ENCODE measurements at regions not wholly inside any gene's neighbourhood (a gene's known extent, or its start where the extent isn't known, plus 50 kb on each side); places are given as distances from the start of the nearest gene placed in this dataset.

- no peak for DNase-seq (ENCODE audit: low spot score)
- no peak for TF ChIP-seq CTCF (IDR thresholded peaks at IDR 0.05; ENCODE audit: borderline replicate concordance, control extremely low read depth, extremely low read depth, insufficient read depth, missing control alignments)
- in situ Hi-C loops (cut with MboI; ENCODE audit: low sequenced_read_pairs, unreplicated experiment) = no loop called here
Observed at GRCh38 chr6:140285471-140285870, 911.0 kb upstream of the CITED2 start.

GRCh38 chr6:140284871-140285270 lies 910.4 kb upstream of the CITED2 start:
- in situ Hi-C loops (cut with MboI; ENCODE audit: low sequenced_read_pairs, unreplicated experiment) = no loop called here
- DNase-seq (ENCODE audit: low spot score) = no peak
- no peak for TF ChIP-seq CTCF (IDR thresholded peaks at IDR 0.05; ENCODE audit: borderline replicate concordance, control extremely low read depth, extremely low read depth, insufficient read depth, missing control alignments)

- DNase-seq (ENCODE audit: low spot score) = no peak
- in situ Hi-C loops (cut with MboI; ENCODE audit: low sequenced_read_pairs, unreplicated experiment) = no loop called here
- TF ChIP-seq CTCF (IDR thresholded peaks at IDR 0.05; ENCODE audit: borderline replicate concordance, control extremely low read depth, extremely low read depth, insufficient read depth, missing control alignments) = no peak
Observed at GRCh38 chr6:140283197-140283596, 908.7 kb upstream of the CITED2 start.

- no peak for TF ChIP-seq CTCF (IDR thresholded peaks at IDR 0.05; ENCODE audit: borderline replicate concordance, control extremely low read depth, extremely low read depth, insufficient read depth, missing control alignments)
- in situ Hi-C loops (cut with MboI; ENCODE audit: low sequenced_read_pairs, unreplicated experiment) = no loop called here
- no peak for DNase-seq (ENCODE audit: low spot score)
Observed at GRCh38 chr6:140281767-140282166, 907.3 kb upstream of the CITED2 start.

- no peak for TF ChIP-seq CTCF (IDR thresholded peaks at IDR 0.05; ENCODE audit: borderline replicate concordance, control extremely low read depth, extremely low read depth, insufficient read depth, missing control alignments)
- DNase-seq (ENCODE audit: low spot score) = no peak
- in situ Hi-C loops (cut with MboI; ENCODE audit: low sequenced_read_pairs, unreplicated experiment) = no loop called here
Observed at GRCh38 chr6:140281236-140281635, 906.8 kb upstream of the CITED2 start.

- in situ Hi-C loops (cut with MboI; ENCODE audit: low sequenced_read_pairs, unreplicated experiment) = no loop called here
- TF ChIP-seq CTCF (IDR thresholded peaks at IDR 0.05; ENCODE audit: borderline replicate concordance, control extremely low read depth, extremely low read depth, insufficient read depth, missing control alignments) = no peak
- no peak for DNase-seq (ENCODE audit: low spot score)
Observed at GRCh38 chr6:140276719-140277118, 902.3 kb upstream of the CITED2 start.

GRCh38 chr6:140276133-140276532 lies 901.7 kb upstream of the CITED2 start:
- TF ChIP-seq CTCF (IDR thresholded peaks at IDR 0.05; ENCODE audit: borderline replicate concordance, control extremely low read depth, extremely low read depth, insufficient read depth, missing control alignments) = no peak
- in situ Hi-C loops (cut with MboI; ENCODE audit: low sequenced_read_pairs, unreplicated experiment) = no loop called here
- no peak for DNase-seq (ENCODE audit: low spot score)
